ENCODE measurements at regions not wholly inside any gene's neighbourhood (a gene's known extent, or its start where the extent isn't known, plus 50 kb on each side); places are given as distances from the start of the nearest gene placed in this dataset.

- H3K4me1 ChIP-seq = no peaks in the 10 kb centered on the region
- no peak overlapping the region for H3K4me3 ChIP-seq (ENCODE audit: low read depth, low read length)
- Mint-ChIP-seq H3K4me1 (ENCODE audit: low read depth, unreplicated experiment) (no peaks in the 10 kb centered on the region), H3K9me3 (ENCODE audit: unreplicated experiment) (peaks cover 9% of the 10 kb centered on the region), H3K27ac (ENCODE audit: unreplicated experiment) (no peak overlapping the region), H3K4me3 (ENCODE audit: unreplicated experiment) (no peak overlapping the region), H3K36me3 (ENCODE audit: insufficient read depth, unreplicated experiment) (no peaks in the 10 kb centered on the region), H3K27me3 (ENCODE audit: insufficient read depth, unreplicated experiment) (peaks cover 25% of the 10 kb centered on the region)
- TF ChIP-seq, protein P1, sequence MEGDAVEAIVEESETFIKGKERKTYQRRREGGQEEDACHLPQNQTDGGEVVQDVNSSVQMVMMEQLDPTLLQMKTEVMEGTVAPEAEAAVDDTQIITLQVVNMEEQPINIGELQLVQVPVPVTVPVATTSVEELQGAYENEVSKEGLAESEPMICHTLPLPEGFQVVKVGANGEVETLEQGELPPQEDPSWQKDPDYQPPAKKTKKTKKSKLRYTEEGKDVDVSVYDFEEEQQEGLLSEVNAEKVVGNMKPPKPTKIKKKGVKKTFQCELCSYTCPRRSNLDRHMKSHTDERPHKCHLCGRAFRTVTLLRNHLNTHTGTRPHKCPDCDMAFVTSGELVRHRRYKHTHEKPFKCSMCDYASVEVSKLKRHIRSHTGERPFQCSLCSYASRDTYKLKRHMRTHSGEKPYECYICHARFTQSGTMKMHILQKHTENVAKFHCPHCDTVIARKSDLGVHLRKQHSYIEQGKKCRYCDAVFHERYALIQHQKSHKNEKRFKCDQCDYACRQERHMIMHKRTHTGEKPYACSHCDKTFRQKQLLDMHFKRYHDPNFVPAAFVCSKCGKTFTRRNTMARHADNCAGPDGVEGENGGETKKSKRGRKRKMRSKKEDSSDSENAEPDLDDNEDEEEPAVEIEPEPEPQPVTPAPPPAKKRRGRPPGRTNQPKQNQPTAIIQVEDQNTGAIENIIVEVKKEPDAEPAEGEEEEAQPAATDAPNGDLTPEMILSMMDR (IDR thresholded peaks at IDR 0.05; ENCODE audit: insufficient read depth in 1 of 2, low read depth in 1 of 2, low read length in 1 of 2, severe bottlenecking in 1 of 2, unreplicated experiment in 1 of 2) = no peak
- no peaks in the 10 kb centered on the region for H3K27me3 ChIP-seq (replicated peaks; ENCODE audit: control insufficient read depth, insufficient read depth, low read length)
- DNase-seq = no peak
- intact Hi-C loops (cut with micrococcal nuclease; ENCODE audit: unreplicated experiment) = no loop called here
- H3K9me3 ChIP-seq = no peaks in the 10 kb centered on the region
- ChIA-PET CTCF (interaction anchor here (0.6 kb wide), 1 partner anchor 345 kb away, joined by 3 read pairs; no protein-coding TSS in a partner anchor), POLR2A (no interaction called here)
- no TSS peak for BruUV-seq (replicated peaks)
- H3K36me3 ChIP-seq (ENCODE audit: control insufficient read depth, insufficient read depth, low read length) = no peaks in the 10 kb centered on the region
These were observed 342.0 kb upstream of the CAMK1G start for GRCh38 chr1:209241487-209241886.

GRCh38 chr1:209248649-209249279, 334.8 kb upstream of the CAMK1G start:
- intact Hi-C loops (cut with micrococcal nuclease; ENCODE audit: unreplicated experiment) = loop anchor here (1.0 to 2.0 kb wide), 7 partner anchors 45 to 596 kb away; no protein-coding TSS in a partner anchor
- POLR2A ChIA-PET = no interaction called here

DNA sequence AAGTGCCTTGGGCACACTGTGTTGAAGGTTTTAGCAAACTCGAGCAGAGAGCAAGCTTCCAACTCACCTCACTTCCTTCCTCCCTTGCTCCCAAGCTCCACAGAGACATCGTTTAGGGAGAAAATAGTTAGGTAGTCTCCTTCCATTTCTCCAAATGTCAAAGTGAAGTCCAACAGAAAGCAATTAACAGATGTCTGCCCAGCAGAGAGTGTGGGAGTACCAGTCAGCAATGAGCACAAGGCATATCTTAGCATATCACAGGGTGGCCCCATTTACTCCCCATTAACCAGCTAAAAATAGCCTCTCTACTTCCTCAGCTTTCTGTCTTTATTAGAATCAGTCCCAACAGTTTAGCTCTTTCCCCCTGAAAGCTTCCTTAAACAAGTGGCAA, 334.2 kb upstream of the CAMK1G start:
- H3K4me3 ChIP-seq (ENCODE audit: low read depth, low read length) = no peak overlapping the region
- H3K4me1 Mint-ChIP-seq (ENCODE audit: low read depth, unreplicated experiment) = no peaks in the 10 kb centered on the region
- no peaks in the 10 kb centered on the region for H3K27me3 ChIP-seq (replicated peaks; ENCODE audit: control insufficient read depth, insufficient read depth, low read length)
- intact Hi-C loops (cut with micrococcal nuclease; ENCODE audit: unreplicated experiment) = loop anchor here (2.0 kb wide), 1 partner anchor 318 kb away; no protein-coding TSS in a partner anchor
- POLR2A ChIA-PET = no interaction called here
- no peaks in the 10 kb centered on the region for H3K9me3 ChIP-seq
- H3K4me1 ChIP-seq = no peaks in the 10 kb centered on the region
- no peak for DNase-seq
- CTCF ChIA-PET = interaction anchor here (0.5 to 1.7 kb wide), 13 partner anchors 11 to 1228 kb away, joined by 3 to 9 read pairs (median 5); no protein-coding TSS in a partner anchor
- no peak overlapping the region for H3K4me3 Mint-ChIP-seq (ENCODE audit: unreplicated experiment)
- TF ChIP-seq, protein P1 (IDR thresholded peaks at IDR 0.05; ENCODE audit: insufficient read depth in 1 of 2, low read depth in 1 of 2, low read length in 1 of 2, severe bottlenecking in 1 of 2, unreplicated experiment in 1 of 2) = no peak
- H3K27me3 Mint-ChIP-seq (ENCODE audit: insufficient read depth, unreplicated experiment) = peaks cover 3% of the 10 kb centered on the region
- no peak overlapping the region for H3K27ac Mint-ChIP-seq (ENCODE audit: unreplicated experiment)
- no peaks in the 10 kb centered on the region for H3K9me3 Mint-ChIP-seq (ENCODE audit: unreplicated experiment)
- no peaks in the 10 kb centered on the region for H3K36me3 Mint-ChIP-seq (ENCODE audit: insufficient read depth, unreplicated experiment)
- no TSS peak for BruUV-seq (replicated peaks)
- no peaks in the 10 kb centered on the region for H3K36me3 ChIP-seq (ENCODE audit: control insufficient read depth, insufficient read depth, low read length)

More at GRCh38 chr1:209248649-209249279, 334.8 kb upstream of the CAMK1G start:
- Mint-ChIP-seq H3K27me3 (ENCODE audit: insufficient read depth, unreplicated experiment) (peaks cover 3% of the 10 kb centered on the region), H3K36me3 (ENCODE audit: insufficient read depth, unreplicated experiment) (no peaks in the 10 kb centered on the region), H3K9me3 (ENCODE audit: unreplicated experiment) (no peaks in the 10 kb centered on the region), H3K27ac (ENCODE audit: unreplicated experiment) (no peak overlapping the region), H3K4me3 (ENCODE audit: unreplicated experiment) (no peak overlapping the region), H3K4me1 (ENCODE audit: low read depth, unreplicated experiment) (no peaks in the 10 kb centered on the region)
- H3K9me3 ChIP-seq = no peaks in the 10 kb centered on the region
- CTCF ChIA-PET = interaction anchor here (0.5 to 1.7 kb wide), 10 partner anchors 12 to 1227 kb away, joined by 3 to 9 read pairs (median 5); no protein-coding TSS in a partner anchor
- no peaks in the 10 kb centered on the region for H3K4me1 ChIP-seq
- H3K4me3 ChIP-seq (ENCODE audit: low read depth, low read length) = no peak overlapping the region
- H3K36me3 ChIP-seq (ENCODE audit: control insufficient read depth, insufficient read depth, low read length) = no peaks in the 10 kb centered on the region
- BruUV-seq (replicated peaks) = no TSS peak
- DNase-seq = peak; percentile 67 to 71
- TF ChIP-seq, protein P1 (IDR thresholded peaks at IDR 0.05; ENCODE audit: insufficient read depth in 1 of 2, low read depth in 1 of 2, low read length in 1 of 2, severe bottlenecking in 1 of 2, unreplicated experiment in 1 of 2) = peak; percentile 88
- no peaks in the 10 kb centered on the region for H3K27me3 ChIP-seq (replicated peaks; ENCODE audit: control insufficient read depth, insufficient read depth, low read length)

All from Caco-2 (cell line).